Left ventricle myocardium inferior (tissue), 1 donor: ENCODE measurements at regions not wholly inside any gene's neighbourhood (a gene's known extent, or its start where the extent isn't known, plus 50 kb on each side); places are given as distances from the start of the nearest gene placed in this dataset.

ENCODE experiments used
- DNase-seq: peaks from one replicate; pipeline ENCODE4 v3.0.0-alpha.2; 2020
- H3K27ac ChIP-seq: fragments of 200-600 bp; replicated peaks from 2 replicates; pipeline ENCODE4 v1.8.0; 2021
- H3K27me3 ChIP-seq: fragments of 200-600 bp; 2 replicates; pipeline ENCODE4 v1.8.0; 2021; ENCODE audit warnings: low read depth
- H3K36me3 ChIP-seq: fragments of 200-600 bp; 2 replicates; pipeline ENCODE4 v1.8.0; 2021
- H3K4me1 ChIP-seq: fragments of 200-600 bp; 2 replicates; pipeline ENCODE4 v1.8.0; 2021
- H3K4me3 ChIP-seq: fragments of 200-600 bp; 2 replicates; pipeline ENCODE4 v1.8.0; 2021; ENCODE audit warnings: mild to moderate bottlenecking, moderate library complexity
- H3K9me3 ChIP-seq: fragments of 200-600 bp; replicated peaks from 2 replicates; pipeline ENCODE4 v1.8.0; 2021
- CTCF ChIP-seq: fragments of 200-600 bp; IDR thresholded peaks from 2 replicates; pipeline ENCODE4 v1.8.0; 2021; ENCODE audit warnings: antibody characterized with exemption, mild to moderate bottlenecking, borderline replicate concordance
- intact Hi-C: fragments of 100-400 bp; cut with micrococcal nuclease; formaldehyde crosslinking; loops from one replicate; pipeline ENCODE4 v1.11.0; 2022
- donor health status: DM: no; HTN: yes; CAD: no; lungs with severe emphysema.

- Histone ChIP-seq H3K4me3 (no peak overlapping the region), H3K27ac (peak overlapping the region; percentile 43), H3K9me3 (no peaks in the 10 kb centered on the region), H3K4me1 (no peaks in the 10 kb centered on the region), H3K36me3 (no peaks in the 10 kb centered on the region), H3K27me3 (no peaks in the 10 kb centered on the region)
- TF ChIP-seq CTCF, result no peak
- intact Hi-C loops, result no loop called here
- DNase-seq, result no peak
Observed at GRCh38 chr2:144671695-144672455, 152.0 kb upstream of the ZEB2 start.

- Histone ChIP-seq H3K4me1 (no peaks in the 10 kb centered on the region), H3K27me3 (no peaks in the 10 kb centered on the region), H3K27ac (no peak overlapping the region), H3K4me3 (no peak overlapping the region), H3K9me3 (no peaks in the 10 kb centered on the region), H3K36me3 (no peaks in the 10 kb centered on the region)
- intact Hi-C loops, result no loop called here
- no peak for TF ChIP-seq CTCF
- no peak for DNase-seq
Observed at GRCh38 chr2:144670738-144671137, 150.8 kb upstream of the ZEB2 start.

GRCh38 chr2:144670080-144670479, 150.2 kb upstream of the ZEB2 start:
- intact Hi-C loops, result no loop called here
- Histone ChIP-seq H3K4me3 (no peak overlapping the region), H3K36me3 (no peaks in the 10 kb centered on the region), H3K4me1 (no peaks in the 10 kb centered on the region), H3K27me3 (no peaks in the 10 kb centered on the region), H3K9me3 (no peaks in the 10 kb centered on the region), H3K27ac (no peak overlapping the region)
- DNase-seq, result no peak
- no peak for TF ChIP-seq CTCF

- Histone ChIP-seq H3K4me1 (no peaks in the 10 kb centered on the region), H3K9me3 (no peaks in the 10 kb centered on the region), H3K36me3 (no peaks in the 10 kb centered on the region), H3K27ac (no peak overlapping the region), H3K4me3 (no peak overlapping the region), H3K27me3 (no peaks in the 10 kb centered on the region)
- TF ChIP-seq CTCF, result no peak
- no peak for DNase-seq
- intact Hi-C loops, result no loop called here
Observed at GRCh38 chr2:144669196-144669987, 149.5 kb upstream of the ZEB2 start.

- no peaks in the 10 kb centered on the region for H3K9me3 ChIP-seq
- intact Hi-C loops, result no loop called here
- no peaks in the 10 kb centered on the region for H3K4me1 ChIP-seq
- no peak for DNase-seq
- H3K4me3 ChIP-seq, result no peak overlapping the region
- no peak overlapping the region for H3K27ac ChIP-seq
- H3K36me3 ChIP-seq, result no peaks in the 10 kb centered on the region
- H3K27me3 ChIP-seq, result no peaks in the 10 kb centered on the region
- TF ChIP-seq CTCF, result no peak
Observed at GRCh38 chr2:144668493-144669110, 148.7 kb upstream of the ZEB2 start.
